IMR-90 (cell line): ENCODE measurements at regions not wholly inside any gene's neighbourhood (a gene's known extent, or its start where the extent isn't known, plus 50 kb on each side); places are given as distances from the start of the nearest gene placed in this dataset.

Experiments
- ATAC-seq: fragments of 200-7000 bp; cut with Tn5 transposase; 2 replicates; pipeline ENCODE4 v1.9.1; 2020; ENCODE audit warnings: low read depth, mild to moderate bottlenecking, moderate library complexity
- BruUV-seq: library from RNA; stranded (reverse); fragments of 400-500 nt; replicated peaks from 2 replicates; lab custom pipeline; 2021; lab: Mats Ljungman, UMichigan
- CTCF ChIA-PET: fragments of 300-600 bp; formaldehyde crosslinking; extraction: SDS; loops from one replicate; lab custom pipeline; 2021; ENCODE audit warnings: antibody characterized with exemption; lab: Yijun Ruan, JAX
- POLR2A ChIA-PET: fragments of 300-600 bp; sonication (Branson Sonifier 250); formaldehyde crosslinking; loops from one replicate; lab custom pipeline; 2022; ENCODE audit warnings: antibody characterized with exemption; ENCODE audit not compliant: unreplicated experiment; lab: Charles Lee
- DNase-seq: peaks from one replicate; pipeline ENCODE4 v3.0.0; 2013
- H2AFZ ChIP-seq: replicated peaks from 2 replicates; pipeline ENCODE3; 2013; ENCODE audit warnings: low read length, mild to moderate bottlenecking; ENCODE audit not compliant: poor library complexity
- H2AK5ac ChIP-seq: 2 replicates; pipeline ENCODE4 v1.6.1; 2013; ENCODE audit warnings: low read depth, low read length, inconsistent platforms
- H2AK9ac ChIP-seq: replicated peaks from 2 replicates; pipeline ENCODE3; 2013; ENCODE audit warnings: mild to moderate bottlenecking, low read depth, low read length, moderate library complexity; ENCODE audit not compliant: poor library complexity
- H2BK120ac ChIP-seq: 2 replicates; pipeline ENCODE4 v1.6.1; 2013; ENCODE audit warnings: low read depth, low read length, inconsistent platforms
- H2BK15ac ChIP-seq: 3 replicates; pipeline ENCODE4 v1.6.1; 2013; ENCODE audit warnings: low read depth, low read length, inconsistent platforms
- H2BK20ac ChIP-seq: 2 replicates; pipeline ENCODE4 v1.6.1; 2013; ENCODE audit warnings: low read depth, mild to moderate bottlenecking, inconsistent platforms, low read length, moderate library complexity
- H2BK5ac ChIP-seq: 2 replicates; pipeline ENCODE4 v1.6.1; 2013; ENCODE audit warnings: mild to moderate bottlenecking, low read depth, low read length, inconsistent platforms; ENCODE audit not compliant: poor library complexity, severe bottlenecking
- H3K14ac ChIP-seq: replicated peaks from 2 replicates; pipeline ENCODE4 v1.6.1; 2013; ENCODE audit warnings: low read depth, low read length, inconsistent platforms
- H3K18ac ChIP-seq: 2 replicates; pipeline ENCODE4 v1.6.1; 2013; ENCODE audit warnings: low read depth, low read length, control low read depth
- H3K23ac ChIP-seq: 2 replicates; pipeline ENCODE4 v1.6.1; 2013; ENCODE audit warnings: low read depth, low read length, inconsistent platforms
- H3K27ac ChIP-seq: 2 replicates; pipeline ENCODE4 v1.5.1; 2013; ENCODE audit warnings: mild to moderate bottlenecking, control low read depth, low read length; ENCODE audit not compliant: insufficient read depth
- H3K27me3 ChIP-seq: 2 replicates; pipeline ENCODE4 v1.6.1; 2013; ENCODE audit warnings: low read length; ENCODE audit not compliant: control insufficient read depth, insufficient read depth
- H3K36me3 ChIP-seq: 2 replicates; pipeline ENCODE4 v1.6.1; 2013; ENCODE audit warnings: low read length, mixed read lengths; ENCODE audit not compliant: control insufficient read depth, insufficient read depth
- H3K4ac ChIP-seq: 2 replicates; pipeline ENCODE4 v1.6.1; 2013; ENCODE audit warnings: low read depth, low read length, inconsistent platforms
- H3K4me1 ChIP-seq: 2 replicates; pipeline ENCODE4 v1.6.1; 2013; ENCODE audit warnings: low read length, mixed read lengths; ENCODE audit not compliant: control insufficient read depth, insufficient read depth
- H3K4me2 ChIP-seq: 2 replicates; pipeline ENCODE4 v1.6.1; 2013; ENCODE audit warnings: low read depth, mild to moderate bottlenecking, control low read depth, low read length, moderate library complexity
- H3K4me3 ChIP-seq: 2 replicates; pipeline ENCODE4 v1.5.1; 2013; ENCODE audit warnings: low read depth, mild to moderate bottlenecking, control low read depth, low read length, moderate library complexity; ENCODE audit not compliant: insufficient read depth
- H3K56ac ChIP-seq: 2 replicates; pipeline ENCODE4 v1.6.1; 2013; ENCODE audit warnings: low read length, inconsistent platforms; ENCODE audit not compliant: insufficient read depth; ENCODE audit errors: extremely low read depth
- H3K79me1 ChIP-seq, 2 experiments: 2 replicates each; pipeline ENCODE4 v1.6.1; 2013; ENCODE audit warnings: low read length in 2 of 2, inconsistent platforms in 1 of 2, low read depth in 1 of 2
- H3K9ac ChIP-seq: 2 replicates; pipeline ENCODE4 v1.6.1; 2013; ENCODE audit warnings: low read depth, low read length, control low read depth
- H3K9me1 ChIP-seq: 2 replicates; pipeline ENCODE4 v1.6.1; 2013; ENCODE audit warnings: low read length, inconsistent platforms; ENCODE audit not compliant: insufficient read depth
- H3K9me3 ChIP-seq: 2 replicates; pipeline ENCODE4 v1.6.1; 2013; ENCODE audit warnings: low read length; ENCODE audit not compliant: control insufficient read depth, insufficient read depth
- H4K20me1 ChIP-seq: 2 replicates; pipeline ENCODE4 v1.6.1; 2013; ENCODE audit warnings: low read length, inconsistent platforms; ENCODE audit not compliant: insufficient read depth
- H4K5ac ChIP-seq: 2 replicates; pipeline ENCODE4 v1.6.1; 2013; ENCODE audit warnings: mild to moderate bottlenecking, low read depth, low read length, control low read depth
- H4K8ac ChIP-seq, 2 experiments: 2 replicates each; pipeline ENCODE4 v1.6.1; 2013; ENCODE audit warnings: low read depth in 2 of 2, low read length in 2 of 2, control low read depth in 1 of 2, inconsistent platforms in 1 of 2
- H4K91ac ChIP-seq: 2 replicates; pipeline ENCODE4 v1.6.1; 2013; ENCODE audit warnings: low read depth, low read length, inconsistent platforms; ENCODE audit not compliant: insufficient read depth
- CEBPB ChIP-seq: IDR thresholded peaks from 2 replicates; pipeline ENCODE4 v1.6.1; 2012; ENCODE audit warnings: low read depth, low read length, improper control_type of control experiment
- FOS ChIP-seq: fragments of 150-350 bp; IDR thresholded peaks from 2 replicates; pipeline ENCODE4 v1.6.1; 2016; ENCODE audit warnings: low read depth, low read length
- MAZ ChIP-seq: IDR thresholded peaks from 2 replicates; pipeline ENCODE4 v1.6.1; 2012; ENCODE audit warnings: low read depth, mild to moderate bottlenecking, low read length, improper control_type of control experiment, moderate library complexity, borderline replicate concordance
- MXI1 ChIP-seq: IDR thresholded peaks from 2 replicates; pipeline ENCODE4 v1.6.1; 2012; ENCODE audit warnings: low read depth, mild to moderate bottlenecking, low read length, moderate library complexity, borderline replicate concordance
- NFE2L2 ChIP-seq: fragments of 150-350 bp; IDR thresholded peaks from 2 replicates; pipeline ENCODE4 v1.6.1; 2016; ENCODE audit warnings: low read depth, mild to moderate bottlenecking, low read length
- POLR2A ChIP-seq: IDR thresholded peaks from 2 replicates; pipeline ENCODE4 v1.6.1; 2012; ENCODE audit warnings: mild to moderate bottlenecking, low read depth, low read length
- RAD21 ChIP-seq: IDR thresholded peaks from 2 replicates; pipeline ENCODE4 v1.6.1; 2012; ENCODE audit warnings: low read length, improper control_type of control experiment
- RCOR1 ChIP-seq: IDR thresholded peaks from 2 replicates; pipeline ENCODE4 v1.6.1; 2012; ENCODE audit warnings: mild to moderate bottlenecking, low read length, improper control_type of control experiment; ENCODE audit not compliant: insufficient replicate concordance
- RFX5 ChIP-seq: IDR thresholded peaks from 2 replicates; pipeline ENCODE4 v1.8.0; 2012; ENCODE audit warnings: low read depth, mild to moderate bottlenecking, low read length, moderate library complexity
- WGBS, 2 experiments: methylation state at CpG; one replicate each; pipeline versions ENCODE4 v1.1.5 to v1.1.7; 2013; ENCODE audit warnings: missing lambda C conversion rate in 2 of 2; ENCODE audit not compliant: insufficient read length in 1 of 2; ENCODE audit errors: extremely low coverage in 2 of 2; 5-methylcytosine and 5-hydroxymethylcytosine counted together
- dilution Hi-C: fragments of 300-500 bp; cut with HindIII; formaldehyde crosslinking; loops from one replicate; pipeline ENCODE4 v1.14.3; 2018; ENCODE audit warnings: low sequenced_read_pairs; ENCODE audit not compliant: unreplicated experiment
- in situ Hi-C: fragments of 300-500 bp; cut with MboI; formaldehyde crosslinking; loops from 3 replicates; pipeline ENCODE4 v1.14.3; 2019; ENCODE audit warnings: low sequenced_read_pairs, inconsistent platforms, mixed read lengths
- intact Hi-C: fragments of 100-400 bp; cut with micrococcal nuclease; formaldehyde crosslinking; loops from 2 replicates; pipeline ENCODE4 v1.10.0; 2022
- TF ChIP-seq, protein P1 (sequence below): fragments of 150-350 bp; IDR thresholded peaks from 2 replicates; pipeline ENCODE4 v1.6.1; 2016; ENCODE audit warnings: low read depth, mild to moderate bottlenecking, low read length, moderate library complexity, borderline replicate concordance
- TF ChIP-seq, protein P2 (sequence below): conservative IDR thresholded peaks from 2 replicates; pipeline ENCODE4 v1.5.1; 2012; ENCODE audit warnings: mild to moderate bottlenecking, low read depth, low read length, improper control_type of control experiment
- TF ChIP-seq, protein P3 (sequence below): fragments of 150-350 bp; IDR thresholded peaks from 2 replicates; pipeline ENCODE4 v1.6.1; 2017; ENCODE audit warnings: mild to moderate bottlenecking, antibody characterized with exemption, low read length, low read depth

DNA sequence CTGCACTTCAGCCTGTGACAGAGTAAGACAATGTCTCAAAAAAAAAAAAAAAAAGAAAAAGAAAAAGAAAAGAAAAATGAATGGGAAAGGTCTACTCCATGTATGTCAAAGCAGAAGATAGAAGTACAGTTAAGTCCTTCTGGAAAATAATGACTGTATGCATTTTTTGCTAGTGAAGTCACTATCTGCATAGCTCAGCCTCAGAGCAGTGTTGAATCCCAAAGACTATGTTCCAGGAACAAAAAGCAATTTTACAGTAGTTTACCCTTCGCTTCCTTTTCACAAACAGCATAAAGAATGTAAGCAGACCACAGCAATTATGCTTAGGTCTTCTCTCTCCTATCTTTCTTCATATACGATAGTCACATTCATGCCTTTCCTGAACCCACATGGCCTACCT lies 497.4 kb downstream of the CMPK2 start:
- DNase-seq (peak; percentile 82), ATAC-seq (peak; percentile 91)
- peak overlapping the region; percentile 26 for H3K4me2 ChIP-seq
- H2AK5ac ChIP-seq, result peak overlapping the region; percentile 77; the same call in 1 of the 2 replicates
- H3K9me1 ChIP-seq, result peaks cover 5% of the 10 kb centered on the region; the same call in 1 of the 2 replicates
- ChIA-PET CTCF (interaction anchor here (1.0 kb wide), 1 partner anchor 15 kb away, joined by 3 read pairs; no protein-coding TSS in a partner anchor), POLR2A (no interaction called here)
- no peaks in the 10 kb centered on the region for H4K20me1 ChIP-seq
- peak overlapping the region; percentile 96 for H2BK5ac ChIP-seq
- H3K9ac ChIP-seq, result peak overlapping the region; percentile 15; the same call in 1 of the 2 replicates
- H3K14ac ChIP-seq, result peak overlapping the region; percentile 66; the same call in 1 of the 2 replicates
- H3K4ac ChIP-seq, result peak overlapping the region; percentile 95
- no TSS peak for BruUV-seq
- H2BK15ac ChIP-seq, result peak overlapping the region; percentile 96; the same call in 2 of the 3 replicates
- H3K4me1 ChIP-seq, result peaks cover 6% of the 10 kb centered on the region
- peak overlapping the region; percentile 94 for H3K27ac ChIP-seq
- H2BK120ac ChIP-seq, result peak overlapping the region; percentile 94
- H3K18ac ChIP-seq, result peak overlapping the region; percentile 92
- no peak overlapping the region for H4K5ac ChIP-seq
- no peaks in the 10 kb centered on the region for H3K9me3 ChIP-seq
- WGBS, 2 experiments, result 33% methylated on average over 1 of the region's 2 CpGs; no CpG with 5 or more reads in 1 of the 2 experiments
- TF ChIP-seq MXI1 (no peak), NFE2L2 (no peak), RFX5 (no peak), FOS (no peak), RAD21 (no peak), MAZ (no peak), CEBPB (no peak), RCOR1 (no peak), POLR2A (no peak)
- TF ChIP-seq, protein P1, sequence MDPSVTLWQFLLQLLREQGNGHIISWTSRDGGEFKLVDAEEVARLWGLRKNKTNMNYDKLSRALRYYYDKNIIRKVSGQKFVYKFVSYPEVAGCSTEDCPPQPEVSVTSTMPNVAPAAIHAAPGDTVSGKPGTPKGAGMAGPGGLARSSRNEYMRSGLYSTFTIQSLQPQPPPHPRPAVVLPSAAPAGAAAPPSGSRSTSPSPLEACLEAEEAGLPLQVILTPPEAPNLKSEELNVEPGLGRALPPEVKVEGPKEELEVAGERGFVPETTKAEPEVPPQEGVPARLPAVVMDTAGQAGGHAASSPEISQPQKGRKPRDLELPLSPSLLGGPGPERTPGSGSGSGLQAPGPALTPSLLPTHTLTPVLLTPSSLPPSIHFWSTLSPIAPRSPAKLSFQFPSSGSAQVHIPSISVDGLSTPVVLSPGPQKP, result no peak
- TF ChIP-seq, protein P2, sequence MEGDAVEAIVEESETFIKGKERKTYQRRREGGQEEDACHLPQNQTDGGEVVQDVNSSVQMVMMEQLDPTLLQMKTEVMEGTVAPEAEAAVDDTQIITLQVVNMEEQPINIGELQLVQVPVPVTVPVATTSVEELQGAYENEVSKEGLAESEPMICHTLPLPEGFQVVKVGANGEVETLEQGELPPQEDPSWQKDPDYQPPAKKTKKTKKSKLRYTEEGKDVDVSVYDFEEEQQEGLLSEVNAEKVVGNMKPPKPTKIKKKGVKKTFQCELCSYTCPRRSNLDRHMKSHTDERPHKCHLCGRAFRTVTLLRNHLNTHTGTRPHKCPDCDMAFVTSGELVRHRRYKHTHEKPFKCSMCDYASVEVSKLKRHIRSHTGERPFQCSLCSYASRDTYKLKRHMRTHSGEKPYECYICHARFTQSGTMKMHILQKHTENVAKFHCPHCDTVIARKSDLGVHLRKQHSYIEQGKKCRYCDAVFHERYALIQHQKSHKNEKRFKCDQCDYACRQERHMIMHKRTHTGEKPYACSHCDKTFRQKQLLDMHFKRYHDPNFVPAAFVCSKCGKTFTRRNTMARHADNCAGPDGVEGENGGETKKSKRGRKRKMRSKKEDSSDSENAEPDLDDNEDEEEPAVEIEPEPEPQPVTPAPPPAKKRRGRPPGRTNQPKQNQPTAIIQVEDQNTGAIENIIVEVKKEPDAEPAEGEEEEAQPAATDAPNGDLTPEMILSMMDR, result no peak
- TF ChIP-seq, protein P3, sequence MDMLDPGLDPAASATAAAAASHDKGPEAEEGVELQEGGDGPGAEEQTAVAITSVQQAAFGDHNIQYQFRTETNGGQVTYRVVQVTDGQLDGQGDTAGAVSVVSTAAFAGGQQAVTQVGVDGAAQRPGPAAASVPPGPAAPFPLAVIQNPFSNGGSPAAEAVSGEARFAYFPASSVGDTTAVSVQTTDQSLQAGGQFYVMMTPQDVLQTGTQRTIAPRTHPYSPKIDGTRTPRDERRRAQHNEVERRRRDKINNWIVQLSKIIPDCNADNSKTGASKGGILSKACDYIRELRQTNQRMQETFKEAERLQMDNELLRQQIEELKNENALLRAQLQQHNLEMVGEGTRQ, result no peak
- peak overlapping the region; percentile 92 for H4K91ac ChIP-seq
- in situ Hi-C loops, result no loop called here
- H3K23ac ChIP-seq, result peak overlapping the region; percentile 86
- H3K27me3 ChIP-seq, result no peaks in the 10 kb centered on the region
- H2AK9ac ChIP-seq, result no peak overlapping the region
- peak overlapping the region; percentile 70 for H3K56ac ChIP-seq
- H2BK20ac ChIP-seq, result peak overlapping the region; percentile 91
- intact Hi-C loops, result no loop called here
- H3K79me1 ChIP-seq, result no peaks in the 10 kb centered on the region
- peak overlapping the region; percentile 69 to 72; a peak in 3 of 4 replicates for H4K8ac ChIP-seq
- H3K4me3 ChIP-seq, result no peak overlapping the region
- dilution Hi-C loops, result no loop called here
- H2AFZ ChIP-seq, result peak overlapping the region; percentile 16
- no peaks in the 10 kb centered on the region for H3K36me3 ChIP-seq
